ENCODE measurements at regions not wholly inside any gene's neighbourhood (a gene's known extent, or its start where the extent isn't known, plus 50 kb on each side); places are given as distances from the start of the nearest gene placed in this dataset.
A peak's percentile ranks its signal among the peaks of the same experiment; 100 is the strongest.
"Not testable (repeated sequence)": the region's sequence is repeated elsewhere in the genome, so short reads cannot be mapped to it uniquely, and the experiment has no call there.

GRCh38 chr2:154952346-154952980, 254.0 kb downstream of the KCNJ3 start:
- POLR2A ChIA-PET: no interaction called here
- H3K27ac ChIP-seq (ENCODE audit: low read depth in 2 of 2, low read length in 1 of 2): no peak overlapping the region
- no peak overlapping the region for H2AFZ ChIP-seq (ENCODE audit: low read depth)
- no peak overlapping the region for H3K4me2 ChIP-seq
- H3K36me3 ChIP-seq (replicated peaks in 1 of 2; ENCODE audit: control insufficient read depth in 1 of 2, insufficient read depth in 2 of 2, low read length in 1 of 2): no peaks in the 10 kb centered on the region
- H3F3A ChIP-seq (replicated peaks; ENCODE audit: insufficient read depth): no peaks in the 10 kb centered on the region
- no peaks in the 10 kb centered on the region for H3K9me3 ChIP-seq
- CTCF ChIA-PET: no interaction called here
- no peaks in the 10 kb centered on the region for H3K27me3 ChIP-seq (ENCODE audit: insufficient read depth)
- H3K4me1 ChIP-seq (ENCODE audit: control insufficient read depth in 1 of 2, insufficient read depth in 2 of 2, low read depth in 1 of 2, low read length in 1 of 2): no peaks in the 10 kb centered on the region
- TF ChIP-seq EP300 (IDR thresholded peaks at IDR 0.05; ENCODE audit: borderline replicate concordance in 1 of 2, low read depth in 1 of 2, low read length in 1 of 2) (no peak), NRF1 (IDR thresholded peaks at IDR 0.05; ENCODE audit: low read depth, low read length) (no peak), RFX5 (IDR thresholded peaks at IDR 0.05; ENCODE audit: low read length) (no peak), REST (IDR thresholded peaks at IDR 0.05; ENCODE audit: low read depth, low read length) (no peak), ZBTB33 (IDR thresholded peaks at IDR 0.05; ENCODE audit: borderline replicate concordance, low read depth) (no peak), JUND (IDR thresholded peaks at IDR 0.05) (no peak), TAF1 (IDR thresholded peaks at IDR 0.05; ENCODE audit: borderline replicate concordance, low read depth, low read length) (no peak), USF2 (IDR thresholded peaks at IDR 0.05; ENCODE audit: borderline replicate concordance, low read depth, low read length) (no peak), USF1 (IDR thresholded peaks at IDR 0.05; ENCODE audit: borderline replicate concordance, low read depth) (no peak), CHD2 (IDR thresholded peaks at IDR 0.05; ENCODE audit: low read length, partially characterized antibody) (no peak), POLR2AphosphoS5 (IDR thresholded peaks at IDR 0.05; ENCODE audit: low read depth, low read length) (no peak), EZH2phosphoT487 (IDR thresholded peaks at IDR 0.05; ENCODE audit: borderline replicate concordance, low read depth) (no peak), IRF3 (IDR thresholded peaks at IDR 0.05; ENCODE audit: low read depth, low read length) (no peak), RAD21 (IDR thresholded peaks at IDR 0.05; ENCODE audit: low read length) (no peak), FOXJ3 (CRISPR knock-in tag; IDR thresholded peaks at IDR 0.05) (no peak), FOSL2 (IDR thresholded peaks at IDR 0.05; ENCODE audit: borderline replicate concordance, low read depth) (no peak), TEAD4 (IDR thresholded peaks at IDR 0.05; ENCODE audit: borderline replicate concordance, insufficient read depth) (no peak), ELF1 (IDR thresholded peaks at IDR 0.05) (no peak), FOXM1 (IDR thresholded peaks at IDR 0.05; ENCODE audit: low read depth) (no peak)
- DNase-seq: peak; percentile 9
- no peak overlapping the region for H3K9ac ChIP-seq
- H3K4me3 ChIP-seq (ENCODE audit: low read depth in 2 of 2, low read length in 1 of 2): no peak overlapping the region
- no peaks in the 10 kb centered on the region for H4K20me1 ChIP-seq (ENCODE audit: insufficient read depth)
- H3K9me2 ChIP-seq: no peaks in the 10 kb centered on the region
- no peaks in the 10 kb centered on the region for H3K79me2 ChIP-seq (ENCODE audit: insufficient read depth)
- 24% methylated on average over 4 of the region's 4 CpGs for WGBS (ENCODE audit: low lambda C conversion rate)

GRCh38 chr2:154947416-154947815, 248.9 kb downstream of the KCNJ3 start:
- POLR2A ChIA-PET, H3K4me2 ChIP-seq: not testable (repeated sequence)

More at GRCh38 chr2:154947416-154947815, 248.9 kb downstream of the KCNJ3 start:
- H3K9me3 ChIP-seq; H3K4me1 ChIP-seq (ENCODE audit: control insufficient read depth in 1 of 2, insufficient read depth in 2 of 2, low read depth in 1 of 2, low read length in 1 of 2); H3K36me3 ChIP-seq (replicated peaks in 1 of 2; ENCODE audit: control insufficient read depth in 1 of 2, insufficient read depth in 2 of 2, low read length in 1 of 2); H3K9ac ChIP-seq; H4K20me1 ChIP-seq (ENCODE audit: insufficient read depth); H3K9me2 ChIP-seq; H3F3A ChIP-seq (replicated peaks; ENCODE audit: insufficient read depth); DNase-seq; H3K27me3 ChIP-seq (ENCODE audit: insufficient read depth); CTCF ChIA-PET; H3K79me2 ChIP-seq (ENCODE audit: insufficient read depth); H3K4me3 ChIP-seq (ENCODE audit: low read depth in 2 of 2, low read length in 1 of 2); H3K27ac ChIP-seq (ENCODE audit: low read depth in 2 of 2, low read length in 1 of 2); H2AFZ ChIP-seq (ENCODE audit: low read depth): not testable (repeated sequence)
- WGBS (ENCODE audit: low lambda C conversion rate): 40% methylated on average over 16 of the region's 16 CpGs
